ENCODE measurements at regions not wholly inside any gene's neighbourhood (a gene's known extent, or its start where the extent isn't known, plus 50 kb on each side); places are given as distances from the start of the nearest gene placed in this dataset.

DNA sequence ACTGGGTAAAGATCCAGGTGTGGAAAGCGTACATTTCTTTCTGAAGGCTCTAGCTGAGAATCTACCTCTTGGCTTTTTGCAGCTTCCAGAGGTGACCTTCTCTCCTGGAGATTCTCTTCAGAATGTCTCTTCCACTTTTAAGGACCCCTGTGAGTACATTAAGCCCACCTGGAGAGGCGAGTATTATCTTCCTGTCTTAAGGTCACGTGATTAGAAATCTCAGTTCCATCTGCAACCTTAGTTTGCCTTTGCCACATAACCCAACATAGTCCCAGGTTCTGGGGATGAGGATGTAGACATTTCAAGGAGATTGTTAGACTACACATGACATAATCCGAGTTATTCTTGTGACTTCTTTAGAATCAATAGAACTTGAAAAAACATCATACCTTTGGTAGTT, 665.5 kb upstream of the POM121L12 start:
- Histone ChIP-seq H3K9me3 (no peaks in the 10 kb centered on the region), H3K27me3 (no peaks in the 10 kb centered on the region)
- intact Hi-C loops (cut with DNase I; ENCODE audit: low total_unique reads) = no loop called here

GRCh38 chr7:52365349-52365748, 670.1 kb upstream of the POM121L12 start:
- H3K9me3 ChIP-seq = no peaks in the 10 kb centered on the region
- TF ChIP-seq, protein P1, sequence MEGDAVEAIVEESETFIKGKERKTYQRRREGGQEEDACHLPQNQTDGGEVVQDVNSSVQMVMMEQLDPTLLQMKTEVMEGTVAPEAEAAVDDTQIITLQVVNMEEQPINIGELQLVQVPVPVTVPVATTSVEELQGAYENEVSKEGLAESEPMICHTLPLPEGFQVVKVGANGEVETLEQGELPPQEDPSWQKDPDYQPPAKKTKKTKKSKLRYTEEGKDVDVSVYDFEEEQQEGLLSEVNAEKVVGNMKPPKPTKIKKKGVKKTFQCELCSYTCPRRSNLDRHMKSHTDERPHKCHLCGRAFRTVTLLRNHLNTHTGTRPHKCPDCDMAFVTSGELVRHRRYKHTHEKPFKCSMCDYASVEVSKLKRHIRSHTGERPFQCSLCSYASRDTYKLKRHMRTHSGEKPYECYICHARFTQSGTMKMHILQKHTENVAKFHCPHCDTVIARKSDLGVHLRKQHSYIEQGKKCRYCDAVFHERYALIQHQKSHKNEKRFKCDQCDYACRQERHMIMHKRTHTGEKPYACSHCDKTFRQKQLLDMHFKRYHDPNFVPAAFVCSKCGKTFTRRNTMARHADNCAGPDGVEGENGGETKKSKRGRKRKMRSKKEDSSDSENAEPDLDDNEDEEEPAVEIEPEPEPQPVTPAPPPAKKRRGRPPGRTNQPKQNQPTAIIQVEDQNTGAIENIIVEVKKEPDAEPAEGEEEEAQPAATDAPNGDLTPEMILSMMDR (IDR thresholded peaks at IDR 0.05) = no peak
- intact Hi-C loops (cut with DNase I; ENCODE audit: low total_unique reads) = no loop called here

More for the DNA sequence above, 665.5 kb upstream of the POM121L12 start:
- H3K4me3 ChIP-seq = no peak overlapping the region
- TF ChIP-seq, protein P1 (IDR thresholded peaks at IDR 0.05) = no peak
- DNase-seq = no peak
- no peaks in the 10 kb centered on the region for H3K4me1 ChIP-seq
- no peak overlapping the region for H3K27ac ChIP-seq
- no peaks in the 10 kb centered on the region for H3K36me3 ChIP-seq

GRCh38 chr7:52362521-52362920, 672.9 kb upstream of the POM121L12 start:
- no peaks in the 10 kb centered on the region for H3K27me3 ChIP-seq
- no peak for DNase-seq
- TF ChIP-seq, protein P1 (IDR thresholded peaks at IDR 0.05) = no peak
- intact Hi-C loops (cut with DNase I; ENCODE audit: low total_unique reads) = no loop called here
- no peak overlapping the region for H3K4me3 ChIP-seq
- no peaks in the 10 kb centered on the region for H3K4me1 ChIP-seq
- H3K9me3 ChIP-seq = no peaks in the 10 kb centered on the region
- H3K27ac ChIP-seq = no peak overlapping the region
- H3K36me3 ChIP-seq = no peaks in the 10 kb centered on the region

More at GRCh38 chr7:52365349-52365748, 670.1 kb upstream of the POM121L12 start:
- Histone ChIP-seq H3K27me3 (no peaks in the 10 kb centered on the region), H3K4me3 (no peak overlapping the region), H3K4me1 (no peaks in the 10 kb centered on the region), H3K27ac (no peak overlapping the region), H3K36me3 (no peaks in the 10 kb centered on the region)
- DNase-seq = no peak

- Histone ChIP-seq H3K27me3 (no peaks in the 10 kb centered on the region), H3K9me3 (no peaks in the 10 kb centered on the region), H3K4me3 (no peak overlapping the region), H3K36me3 (no peaks in the 10 kb centered on the region), H3K4me1 (no peaks in the 10 kb centered on the region), H3K27ac (no peak overlapping the region)
- no peak for DNase-seq
- intact Hi-C loops (cut with DNase I; ENCODE audit: low total_unique reads) = no loop called here
- TF ChIP-seq, protein P1 (IDR thresholded peaks at IDR 0.05) = no peak
Observed at GRCh38 chr7:52360541-52360940, 674.9 kb upstream of the POM121L12 start.

- no peaks in the 10 kb centered on the region for H3K27me3 ChIP-seq
- H3K4me3 ChIP-seq = no peak overlapping the region
- no peaks in the 10 kb centered on the region for H3K36me3 ChIP-seq
- no peak for DNase-seq
- H3K9me3 ChIP-seq = no peaks in the 10 kb centered on the region
- intact Hi-C loops (cut with DNase I; ENCODE audit: low total_unique reads) = no loop called here
- TF ChIP-seq, protein P1 (IDR thresholded peaks at IDR 0.05) = no peak
- no peaks in the 10 kb centered on the region for H3K4me1 ChIP-seq
- no peak overlapping the region for H3K27ac ChIP-seq
Observed at GRCh38 chr7:52355053-52355452, 680.4 kb upstream of the POM121L12 start.

All from tibial artery (tissue), 4 donors.